Frontal cortex (tissue), 3 donors: ENCODE measurements at regions not wholly inside any gene's neighbourhood (a gene's known extent, or its start where the extent isn't known, plus 50 kb on each side); places are given as distances from the start of the nearest gene placed in this dataset.
"Not testable (repeated sequence)": the region's sequence is repeated elsewhere in the genome, so short reads cannot be mapped to it uniquely, and the experiment has no call there.

Experiments
- DNase-seq, 2 donors: peaks; one replicate each; pipeline ENCODE4 v3.0.0; 2012; ENCODE audit warnings: low spot score in 2 of 2
- FAIRE-seq: peaks from 2 replicates; lab custom pipeline; 2012; peaks lifted over from hg19 to GRCh38; lab: Jason Lieb, UNC
- donor health status: control.
- donor health status: control.
- donor health status: control.

- FAIRE-seq (no peak), DNase-seq (no peak)
Observed at GRCh38 chr21:33997436-33997835, 75.9 kb upstream of the MRPS6 start.

DNA sequence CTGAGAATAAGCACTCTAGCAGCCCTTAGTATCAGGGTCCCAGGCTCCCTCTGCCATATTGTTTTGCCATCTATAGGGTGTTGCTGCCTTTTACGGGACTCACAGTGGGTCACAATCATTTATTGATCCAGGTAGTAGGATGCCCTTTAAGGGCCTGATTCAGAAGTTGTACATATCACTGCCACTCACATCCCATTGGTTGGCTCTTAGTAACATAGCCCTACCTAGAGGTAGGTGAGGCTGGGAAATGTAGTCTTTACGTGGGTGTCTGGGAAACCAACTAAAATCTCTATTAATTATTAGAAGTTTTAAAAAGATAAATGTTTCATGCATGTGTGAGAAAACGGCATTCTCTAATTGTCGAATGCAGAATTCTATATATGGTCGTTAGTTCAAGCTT is 78.8 kb upstream of the ATP5PO start:
- no peak for DNase-seq
- FAIRE-seq = no peak

GRCh38 chr21:33993286-33994231 is 78.0 kb upstream of the ATP5PO start:
- DNase-seq (no peak), FAIRE-seq (no peak)

GRCh38 chr21:33992412-33992811 is 76.8 kb upstream of the ATP5PO start:
- FAIRE-seq, DNase-seq: not testable (repeated sequence)

DNA sequence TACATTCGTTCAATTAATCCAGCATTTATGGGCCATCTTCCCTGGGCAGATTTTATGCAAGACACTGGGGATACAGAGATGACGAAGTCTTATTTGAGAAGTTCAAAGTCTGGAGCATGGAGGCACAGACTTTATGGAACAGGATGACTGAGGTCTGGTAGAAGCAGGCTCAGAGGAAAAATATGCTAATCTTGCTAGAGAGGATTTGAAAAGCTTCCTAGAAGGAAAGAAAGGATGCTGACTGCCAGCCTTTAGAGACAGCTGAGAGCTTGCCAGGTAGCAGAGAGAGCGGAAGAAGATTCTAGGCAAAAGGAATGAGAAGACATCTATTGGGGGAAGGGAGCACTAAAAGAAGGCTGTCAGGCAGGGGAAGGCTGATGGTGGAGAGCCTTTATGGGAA is 75.5 kb upstream of the ATP5PO start:
- FAIRE-seq (no peak), DNase-seq (no peak)

GRCh38 chr21:33989440-33989839 is 73.8 kb upstream of the ATP5PO start:
- FAIRE-seq (no peak), DNase-seq (no peak)

GRCh38 chr21:33988237-33989017 is 72.8 kb upstream of the ATP5PO start:
- FAIRE-seq = no peak
- no peak for DNase-seq

GRCh38 chr21:33987461-33987860 is 71.9 kb upstream of the ATP5PO start:
- DNase-seq = no peak
- FAIRE-seq = no peak

- FAIRE-seq = no peak
- DNase-seq = no peak
Observed at GRCh38 chr21:33985117-33986050, 69.8 kb upstream of the ATP5PO start.

DNA sequence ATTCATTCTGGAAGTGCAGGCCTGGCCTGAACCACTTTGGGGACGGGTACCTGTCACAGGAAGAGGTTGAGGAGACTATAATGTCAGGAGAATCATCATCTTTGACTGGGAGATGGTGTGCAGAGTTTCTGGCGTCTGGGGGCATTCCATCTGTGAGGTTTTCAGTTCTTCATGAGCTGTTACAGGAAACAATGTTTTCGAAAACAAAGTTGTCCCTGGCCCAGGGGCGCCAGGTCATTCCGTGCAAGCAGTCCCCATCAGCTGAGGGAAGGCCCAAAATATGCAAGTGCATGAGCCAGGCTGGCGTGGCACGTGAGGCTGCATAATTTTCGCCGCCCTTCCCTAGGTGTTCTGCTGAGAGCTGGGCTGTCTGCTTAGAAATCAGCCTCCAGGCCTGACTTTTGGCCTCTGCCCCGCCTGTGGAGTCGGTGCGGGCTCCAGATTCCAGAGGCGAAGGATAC is 68.4 kb upstream of the ATP5PO start:
- DNase-seq = no peak
- FAIRE-seq = no peak

GRCh38 chr21:33981391-33982101 is 65.9 kb upstream of the ATP5PO start:
- FAIRE-seq = no peak
- DNase-seq = no peak

DNA sequence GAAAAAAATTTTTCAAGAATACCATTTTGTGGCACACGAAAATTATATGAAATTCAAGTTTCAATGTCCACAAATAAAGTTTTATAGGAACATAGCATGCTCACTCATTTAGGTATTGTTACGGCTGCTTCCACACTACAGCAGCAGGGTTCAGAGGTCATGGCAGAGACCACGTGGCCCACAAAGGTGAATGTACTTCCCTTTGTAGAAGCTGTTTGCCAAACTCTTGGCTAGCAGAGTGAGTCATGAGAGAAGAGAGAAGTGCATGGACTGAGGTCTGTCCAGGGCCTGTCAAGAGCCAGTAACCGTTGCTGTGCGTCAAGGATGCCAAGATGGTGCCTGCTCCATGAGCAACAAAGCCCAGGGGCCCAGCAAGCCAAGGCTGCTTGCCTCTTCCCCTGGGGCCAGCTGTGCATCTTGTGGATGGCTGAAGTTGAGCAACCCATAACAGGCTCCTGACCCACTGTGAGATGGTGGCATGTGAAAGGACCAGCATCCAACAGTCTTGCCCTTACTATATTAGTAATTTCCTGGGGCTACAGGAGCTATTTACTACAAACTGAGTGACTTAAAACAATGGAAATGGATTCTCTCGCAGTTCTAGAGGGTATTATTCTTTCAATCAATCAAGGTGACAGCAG is 64.8 kb upstream of the ATP5PO start:
- no peak for FAIRE-seq
- no peak for DNase-seq

DNA sequence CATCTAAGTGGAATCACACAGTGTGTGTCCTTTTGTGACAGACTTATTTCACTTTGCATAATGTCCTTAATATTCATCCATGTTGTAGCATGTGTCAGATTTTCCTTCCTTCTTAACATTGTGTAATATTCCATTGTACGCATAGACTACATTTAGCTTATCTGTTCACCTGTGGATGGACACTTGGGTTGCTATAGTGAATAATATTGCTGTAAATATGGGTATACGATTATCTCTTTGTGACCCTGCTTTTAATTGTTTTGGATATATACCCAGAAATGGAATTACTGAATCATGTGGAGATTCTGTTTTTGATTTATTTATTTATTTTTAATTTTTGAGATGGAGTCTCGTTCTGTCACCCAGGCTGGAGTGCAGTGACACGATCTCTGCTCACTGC is 63.0 kb upstream of the ATP5PO start:
- DNase-seq = no peak
- no peak for FAIRE-seq

GRCh38 chr21:33977721-33978369 is 62.2 kb upstream of the ATP5PO start:
- no peak for DNase-seq
- no peak for FAIRE-seq

DNA sequence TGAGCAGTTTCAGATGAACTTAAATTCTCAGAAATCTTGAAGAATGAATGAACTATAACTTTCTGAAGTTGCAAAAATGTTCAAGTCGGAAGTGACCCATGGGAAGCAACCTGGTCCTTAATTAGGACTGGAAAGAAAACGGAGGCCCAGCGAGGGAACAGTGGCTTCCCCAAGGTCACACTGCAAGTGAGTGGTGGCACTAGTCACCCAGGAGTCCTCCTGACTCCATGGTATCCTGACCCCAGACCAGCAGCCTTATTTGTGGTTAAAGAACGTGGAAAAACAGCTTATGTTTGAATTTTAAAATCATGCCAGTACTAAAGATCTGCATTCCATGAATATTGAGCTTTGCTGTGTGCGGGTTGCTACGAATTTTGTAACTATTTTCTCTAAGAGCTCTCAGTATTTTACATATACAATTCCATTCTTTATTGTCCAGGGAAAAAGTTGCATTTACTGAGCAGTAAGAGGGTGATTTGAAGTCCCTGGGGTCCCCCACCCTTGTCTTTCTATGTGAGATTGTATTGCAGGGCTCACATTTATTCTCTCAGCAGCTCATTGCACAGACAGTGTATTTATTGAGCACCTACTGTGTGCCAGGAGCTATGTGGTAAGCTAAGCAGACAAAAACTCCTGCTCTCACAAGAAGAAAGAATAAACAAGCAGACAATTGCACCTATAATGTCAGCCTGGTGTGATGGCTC is 61.6 kb upstream of the ATP5PO start:
- DNase-seq (no peak), FAIRE-seq (no peak)

DNA sequence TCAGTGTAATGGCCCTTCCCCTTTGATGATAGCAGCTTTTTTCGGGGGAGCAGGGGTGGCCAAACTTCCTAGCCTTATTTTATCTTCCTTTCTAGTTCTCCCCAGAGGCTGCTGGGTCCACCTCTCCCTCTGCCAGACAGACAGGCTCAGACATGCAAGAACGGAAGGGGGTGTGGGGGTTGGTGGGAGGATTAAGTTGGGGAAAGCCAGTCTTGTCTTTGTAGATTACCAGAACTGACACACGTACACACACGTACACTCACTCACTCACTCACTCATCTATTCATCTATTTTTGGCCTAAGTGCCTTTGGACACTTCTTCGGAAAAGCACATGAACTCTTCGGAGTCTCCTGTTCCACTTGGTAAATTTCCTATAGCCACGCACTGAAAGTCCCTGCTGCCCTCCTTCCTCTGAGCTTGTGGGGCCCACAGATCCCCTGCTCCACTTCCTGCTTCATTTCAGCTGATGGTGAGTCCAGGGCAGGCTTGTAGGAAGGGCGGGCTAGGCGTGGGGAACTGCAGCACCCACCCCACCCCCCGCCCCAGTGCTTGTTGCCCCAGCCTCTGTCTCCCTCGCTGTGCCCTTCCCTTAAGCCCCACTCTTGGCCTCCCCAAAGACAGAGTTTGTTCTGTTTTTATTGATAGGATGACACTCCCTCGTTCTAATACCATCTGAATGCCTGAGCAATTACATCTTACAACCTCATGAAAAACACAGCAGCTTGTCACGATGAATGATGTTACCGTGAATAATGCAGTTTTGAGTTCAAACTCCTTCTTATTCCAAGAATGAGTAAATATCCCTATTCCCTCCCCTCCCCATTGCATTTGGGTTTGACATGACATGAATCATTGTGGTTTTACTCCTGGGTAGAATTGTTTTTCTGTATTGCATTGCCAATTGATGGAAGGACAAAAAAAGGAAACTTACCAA is 60.7 kb upstream of the ATP5PO start:
- no peak for DNase-seq

More for the DNA sequence above, 60.7 kb upstream of the ATP5PO start:
- FAIRE-seq = no peak
